B cell (primary cell): ENCODE measurements at regions not wholly inside any gene's neighbourhood (a gene's known extent, or its start where the extent isn't known, plus 50 kb on each side); places are given as distances from the start of the nearest gene placed in this dataset.

Experiments used
- ATAC-seq: fragments of 200-7000 bp; cut with Tn5 transposase; one replicate; pipeline ENCODE4 v1.10.0; 2021; ENCODE audit warnings: low read depth, mild to moderate bottlenecking, moderate number of reproducible peaks, moderate library complexity
- CTCF ChIA-PET: fragments of 350-600 bp; sonication (Branson Sonifier 250); formaldehyde crosslinking; loops from one replicate; lab custom pipeline; 2021; ENCODE audit warnings: antibody characterized with exemption, inconsistent platforms; lab: Charles Lee
- POLR2A ChIA-PET: fragments of 350-600 bp; sonication (Branson Sonifier 250); formaldehyde crosslinking; loops from one replicate; lab custom pipeline; 2021; ENCODE audit warnings: antibody characterized with exemption; lab: Charles Lee
- DNase-seq: peaks from one replicate; pipeline ENCODE4 v3.0.0; 2013
- H2AFZ ChIP-seq: 2 replicates; pipeline ENCODE4 v1.6.1; 2012; ENCODE audit warnings: mild to moderate bottlenecking, low read depth, low read length; ENCODE audit not compliant: insufficient read depth, poor library complexity, severe bottlenecking
- H3K27ac ChIP-seq, 2 donors: 1 replicate in 1 of 2; 2 replicates in 1 of 2; pipeline ENCODE4 v1.5.1; 2012 to 2013; ENCODE audit warnings: low read length in 2 of 2, mild to moderate bottlenecking in 2 of 2, moderate library complexity in 1 of 2
- H3K27me3 ChIP-seq, 4 experiments: fragments of 200-600 bp in 1 of 4; sonication (generic) in 1 of 4; replicated peaks in 1 of 4; 1 replicate in 2 of 4; 2 replicates in 2 of 4; pipeline versions ENCODE4 v1.6.1 to v1.7.0; 2013 to 2016; ENCODE audit warnings: low read length in 3 of 4, mild to moderate bottlenecking in 2 of 4, mixed read lengths in 1 of 4, moderate library complexity in 1 of 4; ENCODE audit not compliant: insufficient read depth in 4 of 4, control insufficient read depth in 3 of 4; ENCODE audit errors: control extremely low read depth in 1 of 4
- H3K36me3 ChIP-seq, 2 experiments: replicated peaks in 1 of 2; 1 replicate in 1 of 2; 2 replicates in 1 of 2; pipeline versions ENCODE4 v1.6.1 to v1.7.1; 2013; ENCODE audit warnings: low read length in 1 of 2; ENCODE audit not compliant: insufficient read depth in 2 of 2, control insufficient read depth in 1 of 2; ENCODE audit errors: control extremely low read depth in 1 of 2, extremely low read depth in 1 of 2
- H3K4me1 ChIP-seq, 2 donors: fragments of 200-600 bp in 1 of 2; sonication (generic) in 1 of 2; 1 replicate in 1 of 2; 2 replicates in 1 of 2; pipeline versions ENCODE4 v1.5.1 to v1.6.1; 2013 to 2017; ENCODE audit warnings: low read length in 2 of 2; ENCODE audit not compliant: control insufficient read depth in 2 of 2, insufficient read depth in 2 of 2
- H3K4me2 ChIP-seq: replicated peaks from 2 replicates; pipeline ENCODE3; 2012; ENCODE audit warnings: mild to moderate bottlenecking, low read depth, low read length; ENCODE audit not compliant: poor library complexity, severe bottlenecking
- H3K4me3 ChIP-seq, 5 experiments: fragments of 200-600 bp in 1 of 5; sonication (generic) in 1 of 5; 1 replicate in 3 of 5; 2 replicates in 2 of 5; pipeline versions ENCODE4 v1.5.1 to v1.7.0; 2011 to 2016; ENCODE audit warnings: low read length in 4 of 5, mild to moderate bottlenecking in 4 of 5, low read depth in 2 of 5, control low read depth in 1 of 5, moderate library complexity in 1 of 5; ENCODE audit not compliant: insufficient read depth in 1 of 5; ENCODE audit errors: control extremely low read depth in 1 of 5, extremely low read depth in 1 of 5
- H3K79me2 ChIP-seq: fragments of 200-600 bp; sonication (generic); one replicate; pipeline ENCODE4 v1.6.0; 2016; ENCODE audit warnings: low read length; ENCODE audit not compliant: control insufficient read depth, insufficient read depth
- H3K9ac ChIP-seq: fragments of 200-600 bp; sonication (generic); 2 replicates; pipeline ENCODE4 v1.6.1; 2017; ENCODE audit warnings: mild to moderate bottlenecking, low read length, moderate library complexity
- H3K9me3 ChIP-seq, 3 donors: one replicate each; pipeline versions ENCODE4 v1.6.1 to v1.7.1; 2013; ENCODE audit warnings: low read length in 2 of 3; ENCODE audit not compliant: control insufficient read depth in 2 of 3, insufficient read depth in 1 of 3; ENCODE audit errors: control extremely low read depth in 1 of 3
- H4K20me1 ChIP-seq: 2 replicates; pipeline ENCODE4 v1.6.0; 2012; ENCODE audit warnings: mild to moderate bottlenecking, low read length; ENCODE audit not compliant: insufficient read depth, control insufficient read depth, poor library complexity, severe bottlenecking
- H3K27ac Mint-ChIP-seq: one replicate; pipeline ENCODE4 v1.8.0; 2021; ENCODE audit warnings: mixed read lengths
- H3K27me3 Mint-ChIP-seq: one replicate; pipeline ENCODE4 v1.8.0; 2021; ENCODE audit warnings: mixed read lengths
- H3K4me1 Mint-ChIP-seq: one replicate; pipeline ENCODE4 v1.8.0; 2021; ENCODE audit warnings: mixed read lengths
- H3K4me3 Mint-ChIP-seq: one replicate; pipeline ENCODE4 v1.8.0; 2021; ENCODE audit warnings: mixed read lengths
- H3K9me3 Mint-ChIP-seq: one replicate; pipeline ENCODE4 v1.8.0; 2022; ENCODE audit warnings: mixed read lengths; ENCODE audit not compliant: insufficient read depth
- EZH2 ChIP-seq: IDR thresholded peaks from 2 replicates; pipeline ENCODE4 v1.6.1; 2012; ENCODE audit warnings: borderline replicate concordance, low read depth, mild to moderate bottlenecking, moderate library complexity, low read length; ENCODE audit not compliant: insufficient read depth, poor library complexity, severe bottlenecking
- WGBS: methylation state at CpG from one replicate; pipeline ENCODE4 v1.1.5; 2013; ENCODE audit warnings: missing lambda C conversion rate; ENCODE audit not compliant: insufficient coverage; 5-methylcytosine and 5-hydroxymethylcytosine counted together
- intact Hi-C: fragments of 100-400 bp; cut with micrococcal nuclease; formaldehyde crosslinking; loops from one replicate; pipeline ENCODE4 v1.10.0; 2022
- TF ChIP-seq, protein P1 (sequence below): fragments of 200-600 bp; IDR thresholded peaks from one replicate; pipeline ENCODE4 v1.8.0; 2022; ENCODE audit warnings: antibody characterized with exemption, mild to moderate bottlenecking

DNA sequence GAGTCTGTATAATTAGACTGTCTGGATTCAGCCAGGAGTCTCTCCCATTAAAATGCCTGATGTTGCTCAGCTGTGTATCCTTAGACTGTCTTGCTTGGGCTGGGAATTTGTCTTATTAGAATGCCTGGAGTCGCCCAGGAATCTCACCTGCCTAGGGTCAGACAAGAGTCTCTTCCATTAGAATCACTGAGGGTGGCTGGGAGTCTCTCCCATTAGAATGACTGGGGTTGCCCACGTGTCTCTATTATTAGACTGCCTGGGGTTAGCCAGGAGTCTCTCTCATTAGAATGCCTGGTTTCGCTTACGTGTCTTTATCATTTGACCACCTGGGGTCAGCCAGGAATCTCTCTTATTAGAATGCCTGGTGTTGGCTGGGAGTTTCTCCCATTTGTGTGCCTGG lies 1450.0 kb downstream of the UQCRFS1 start:
- Mint-ChIP-seq H3K4me1 (no peaks in the 10 kb centered on the region), H3K27me3 (no peaks in the 10 kb centered on the region), H3K9me3 (peaks cover 24% of the 10 kb centered on the region), H3K4me3 (no peak overlapping the region), H3K27ac (no peak overlapping the region)
- intact Hi-C loops = no loop called here
- whole genome bisulfite sequencing = 100% methylated on average over 3 of the region's 4 CpGs
- Histone ChIP-seq H3K27me3 (no peaks in the 10 kb centered on the region), H3K4me3 (no peak overlapping the region), H3K9me3 (peaks cover 1 to 43% (median 33%) of the 10 kb centered on the region in 3 donors), H2AFZ (no peak overlapping the region), H3K4me1 (no peaks in the 10 kb centered on the region), H3K9ac (no peak overlapping the region), H4K20me1 (no peaks in the 10 kb centered on the region), H3K79me2 (no peaks in the 10 kb centered on the region), H3K27ac (no peak overlapping the region), H3K4me2 (no peak overlapping the region), H3K36me3 (no peaks in the 10 kb centered on the region)
- TF ChIP-seq EZH2 = no peak
- TF ChIP-seq, protein P1, sequence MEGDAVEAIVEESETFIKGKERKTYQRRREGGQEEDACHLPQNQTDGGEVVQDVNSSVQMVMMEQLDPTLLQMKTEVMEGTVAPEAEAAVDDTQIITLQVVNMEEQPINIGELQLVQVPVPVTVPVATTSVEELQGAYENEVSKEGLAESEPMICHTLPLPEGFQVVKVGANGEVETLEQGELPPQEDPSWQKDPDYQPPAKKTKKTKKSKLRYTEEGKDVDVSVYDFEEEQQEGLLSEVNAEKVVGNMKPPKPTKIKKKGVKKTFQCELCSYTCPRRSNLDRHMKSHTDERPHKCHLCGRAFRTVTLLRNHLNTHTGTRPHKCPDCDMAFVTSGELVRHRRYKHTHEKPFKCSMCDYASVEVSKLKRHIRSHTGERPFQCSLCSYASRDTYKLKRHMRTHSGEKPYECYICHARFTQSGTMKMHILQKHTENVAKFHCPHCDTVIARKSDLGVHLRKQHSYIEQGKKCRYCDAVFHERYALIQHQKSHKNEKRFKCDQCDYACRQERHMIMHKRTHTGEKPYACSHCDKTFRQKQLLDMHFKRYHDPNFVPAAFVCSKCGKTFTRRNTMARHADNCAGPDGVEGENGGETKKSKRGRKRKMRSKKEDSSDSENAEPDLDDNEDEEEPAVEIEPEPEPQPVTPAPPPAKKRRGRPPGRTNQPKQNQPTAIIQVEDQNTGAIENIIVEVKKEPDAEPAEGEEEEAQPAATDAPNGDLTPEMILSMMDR = no peak
- ChIA-PET CTCF (no interaction called here), POLR2A (no interaction called here)
- DNase-seq (no peak), ATAC-seq (no peak)

DNA sequence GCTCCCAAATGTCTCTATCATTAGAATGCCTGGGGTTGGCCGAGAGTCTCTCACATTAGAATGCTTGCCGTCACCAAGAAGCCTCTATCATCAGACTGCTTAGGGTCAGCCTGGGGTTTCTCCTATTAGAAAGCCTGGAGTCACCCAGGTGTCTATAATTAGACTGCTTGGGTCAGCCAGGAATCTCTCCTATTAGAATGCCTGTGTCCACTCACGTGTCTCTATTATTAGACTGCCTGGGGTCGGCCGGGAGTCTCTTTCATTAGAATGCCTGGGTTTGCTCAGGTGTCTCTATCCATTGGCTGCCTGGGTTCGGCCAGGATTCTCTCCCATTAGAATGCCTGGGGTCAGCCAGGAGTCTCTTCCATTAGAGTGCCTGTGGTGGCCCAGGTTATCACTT lies 1453.1 kb downstream of the UQCRFS1 start:
- no peak overlapping the region for H3K4me3 ChIP-seq
- H3K4me2 ChIP-seq = no peak overlapping the region
- no peaks in the 10 kb centered on the region for H3K4me1 Mint-ChIP-seq
- H3K27me3 ChIP-seq = no peaks in the 10 kb centered on the region
- ChIA-PET CTCF (no interaction called here), POLR2A (no interaction called here)
- no peaks in the 10 kb centered on the region for H3K27me3 Mint-ChIP-seq
- H3K79me2 ChIP-seq = no peaks in the 10 kb centered on the region
- 93% methylated on average over 6 of the region's 6 CpGs for WGBS
- no peaks in the 10 kb centered on the region for H3K36me3 ChIP-seq
- peaks cover 14% of the 10 kb centered on the region for H3K9me3 Mint-ChIP-seq
- H3K27ac Mint-ChIP-seq = no peak overlapping the region
- DNase-seq (no peak), ATAC-seq (no peak)
- no peaks in the 10 kb centered on the region for H4K20me1 ChIP-seq
- intact Hi-C loops = no loop called here
- no peak overlapping the region for H3K4me3 Mint-ChIP-seq
- TF ChIP-seq EZH2 = no peak
- TF ChIP-seq, protein P1 = no peak
- no peak overlapping the region for H3K27ac ChIP-seq
- H2AFZ ChIP-seq = no peak overlapping the region
- peaks cover 1 to 21% (median 12%) of the 10 kb centered on the region in 3 donors for H3K9me3 ChIP-seq
- no peak overlapping the region for H3K9ac ChIP-seq
- H3K4me1 ChIP-seq = no peaks in the 10 kb centered on the region
